ENCODE measurements at regions not wholly inside any gene's neighbourhood (a gene's known extent, or its start where the extent isn't known, plus 50 kb on each side); places are given as distances from the start of the nearest gene placed in this dataset.

DNA sequence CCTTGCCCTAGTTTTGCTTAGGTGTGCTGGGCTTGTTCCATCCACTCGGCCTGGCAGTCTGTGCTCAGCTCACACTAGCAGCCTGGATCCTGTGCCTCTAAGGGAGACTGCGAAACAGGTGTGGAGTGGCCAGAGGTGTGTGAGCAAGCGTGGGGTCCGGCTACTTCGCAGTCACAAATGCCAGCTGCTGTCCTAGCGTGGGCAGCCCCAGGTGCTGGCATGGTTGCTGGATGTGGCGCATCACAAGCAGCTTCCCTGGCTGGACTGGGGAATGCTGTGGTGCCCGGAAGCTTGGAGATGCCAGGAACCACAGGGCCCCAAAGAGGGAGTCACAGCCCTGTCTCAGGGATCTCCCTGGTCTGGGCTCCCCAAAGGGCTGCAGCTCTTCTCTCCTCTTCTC, 119.0 kb upstream of the TMEFF2 start:
- TF ChIP-seq, protein P1, sequence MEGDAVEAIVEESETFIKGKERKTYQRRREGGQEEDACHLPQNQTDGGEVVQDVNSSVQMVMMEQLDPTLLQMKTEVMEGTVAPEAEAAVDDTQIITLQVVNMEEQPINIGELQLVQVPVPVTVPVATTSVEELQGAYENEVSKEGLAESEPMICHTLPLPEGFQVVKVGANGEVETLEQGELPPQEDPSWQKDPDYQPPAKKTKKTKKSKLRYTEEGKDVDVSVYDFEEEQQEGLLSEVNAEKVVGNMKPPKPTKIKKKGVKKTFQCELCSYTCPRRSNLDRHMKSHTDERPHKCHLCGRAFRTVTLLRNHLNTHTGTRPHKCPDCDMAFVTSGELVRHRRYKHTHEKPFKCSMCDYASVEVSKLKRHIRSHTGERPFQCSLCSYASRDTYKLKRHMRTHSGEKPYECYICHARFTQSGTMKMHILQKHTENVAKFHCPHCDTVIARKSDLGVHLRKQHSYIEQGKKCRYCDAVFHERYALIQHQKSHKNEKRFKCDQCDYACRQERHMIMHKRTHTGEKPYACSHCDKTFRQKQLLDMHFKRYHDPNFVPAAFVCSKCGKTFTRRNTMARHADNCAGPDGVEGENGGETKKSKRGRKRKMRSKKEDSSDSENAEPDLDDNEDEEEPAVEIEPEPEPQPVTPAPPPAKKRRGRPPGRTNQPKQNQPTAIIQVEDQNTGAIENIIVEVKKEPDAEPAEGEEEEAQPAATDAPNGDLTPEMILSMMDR (IDR thresholded peaks at IDR 0.05): no peak
- no peak for TF ChIP-seq EP300 (IDR thresholded peaks at IDR 0.05)
- TF ChIP-seq POLR2AphosphoS5 (IDR thresholded peaks at IDR 0.05): no peak

Data from suprapubic skin (tissue), 4 donors.